Endodermal cell (in vitro differentiated cells): ENCODE measurements at regions not wholly inside any gene's neighbourhood (a gene's known extent, or its start where the extent isn't known, plus 50 kb on each side); places are given as distances from the start of the nearest gene placed in this dataset.

Source experiments
- DNase-seq: peaks from one replicate; pipeline ENCODE4 v3.0.0-alpha.2; 2017
- H3K27ac ChIP-seq: 2 replicates; pipeline ENCODE4 v1.5.1; 2013; ENCODE audit warnings: mild to moderate bottlenecking, low read depth, low read length, moderate library complexity
- H3K27me3 ChIP-seq: 2 replicates; pipeline ENCODE4 v1.6.1; 2013; ENCODE audit warnings: mild to moderate bottlenecking, low read length, moderate library complexity; ENCODE audit not compliant: insufficient read depth, control insufficient read depth, poor library complexity, severe bottlenecking
- H3K36me3 ChIP-seq: 2 replicates; pipeline ENCODE4 v1.7.0; 2013; ENCODE audit warnings: mild to moderate bottlenecking, low read length, moderate library complexity; ENCODE audit not compliant: control insufficient read depth, insufficient read depth
- H3K4me1 ChIP-seq: one replicate; pipeline ENCODE4 v1.7.0; 2013; ENCODE audit warnings: low read length; ENCODE audit not compliant: control insufficient read depth, insufficient read depth
- H3K4me3 ChIP-seq: 2 replicates; pipeline ENCODE4 v1.5.1; 2013; ENCODE audit warnings: mild to moderate bottlenecking, low read length, moderate library complexity
- H3K9ac ChIP-seq: 2 replicates; pipeline ENCODE4 v1.6.1; 2013; ENCODE audit warnings: mild to moderate bottlenecking, low read length, moderate library complexity; ENCODE audit not compliant: poor library complexity, severe bottlenecking; ENCODE audit errors: extremely low read depth
- H3K9me3 ChIP-seq: 2 replicates; pipeline ENCODE4 v1.6.1; 2013; ENCODE audit warnings: mild to moderate bottlenecking, low read length, moderate library complexity; ENCODE audit not compliant: control insufficient read depth
- H3K27ac Mint-ChIP-seq: 2 replicates; pipeline ENCODE4 v1.8.0; 2020; ENCODE audit warnings: mixed read lengths
- H3K27me3 Mint-ChIP-seq: 2 replicates; pipeline ENCODE4 v1.8.0; 2021; ENCODE audit warnings: mild to moderate bottlenecking, mixed read lengths; ENCODE audit not compliant: insufficient read depth
- H3K36me3 Mint-ChIP-seq: 2 replicates; pipeline ENCODE4 v1.8.0; 2020; ENCODE audit warnings: low read depth, mixed read lengths
- H3K4me1 Mint-ChIP-seq: 2 replicates; pipeline ENCODE4 v1.8.0; 2020; ENCODE audit warnings: mixed read lengths
- H3K4me3 Mint-ChIP-seq: 2 replicates; pipeline ENCODE4 v1.8.0; 2020; ENCODE audit warnings: mild to moderate bottlenecking, moderate library complexity, mixed read lengths
- H3K9me3 Mint-ChIP-seq: 2 replicates; pipeline ENCODE4 v1.8.0; 2020; ENCODE audit warnings: mild to moderate bottlenecking, mixed read lengths
- WGBS, 2 experiments: methylation state at CpG; one replicate each; pipeline versions ENCODE4 v1.1.5 to v1.1.7; 2013; ENCODE audit warnings: missing lambda C conversion rate in 2 of 2, mixed read lengths in 1 of 2; ENCODE audit not compliant: insufficient coverage in 1 of 2, insufficient read length in 1 of 2; 5-methylcytosine and 5-hydroxymethylcytosine counted together
- TF ChIP-seq, protein P1 (sequence below): fragments of 200-600 bp; sonication (generic); conservative IDR thresholded peaks from 2 replicates; pipeline ENCODE4 v1.5.0; 2021; ENCODE audit warnings: antibody characterized with exemption, mild to moderate bottlenecking

DNA sequence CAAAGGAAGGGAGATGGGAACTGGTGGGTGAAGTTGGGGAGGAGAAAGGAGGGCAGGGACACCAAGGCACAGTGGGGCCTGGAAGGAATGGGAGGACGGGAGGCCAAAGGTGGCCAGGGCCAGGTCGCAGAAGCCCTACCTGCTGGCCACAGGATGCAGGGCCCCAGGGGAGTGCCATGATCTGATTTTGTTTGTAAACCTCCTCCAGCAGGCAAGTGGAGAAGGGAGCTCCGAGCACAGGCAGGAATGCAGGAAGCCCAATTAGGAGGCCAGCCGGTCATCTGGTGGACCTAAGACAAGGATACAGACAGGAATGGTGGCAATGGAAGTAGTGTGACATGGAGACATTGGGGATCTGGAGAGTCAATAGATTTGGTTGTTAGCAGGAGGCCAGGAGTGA lies 107.0 kb upstream of the ZMIZ1 start:
- H3K9me3 ChIP-seq: no peaks in the 10 kb centered on the region
- no peaks in the 10 kb centered on the region for H3K27me3 Mint-ChIP-seq
- no peaks in the 10 kb centered on the region for H3K36me3 Mint-ChIP-seq
- H3K4me3 ChIP-seq: no peak overlapping the region
- no peak overlapping the region for H3K27ac ChIP-seq
- H3K4me1 Mint-ChIP-seq: peaks cover 38% of the 10 kb centered on the region
- no peaks in the 10 kb centered on the region for H3K27me3 ChIP-seq
- H3K4me3 Mint-ChIP-seq: no peak overlapping the region
- no peaks in the 10 kb centered on the region for H3K9me3 Mint-ChIP-seq
- H3K4me1 ChIP-seq: peaks cover 14% of the 10 kb centered on the region
- peak overlapping the region; percentile 5 for H3K27ac Mint-ChIP-seq
- no peaks in the 10 kb centered on the region for H3K36me3 ChIP-seq
- TF ChIP-seq, protein P1, sequence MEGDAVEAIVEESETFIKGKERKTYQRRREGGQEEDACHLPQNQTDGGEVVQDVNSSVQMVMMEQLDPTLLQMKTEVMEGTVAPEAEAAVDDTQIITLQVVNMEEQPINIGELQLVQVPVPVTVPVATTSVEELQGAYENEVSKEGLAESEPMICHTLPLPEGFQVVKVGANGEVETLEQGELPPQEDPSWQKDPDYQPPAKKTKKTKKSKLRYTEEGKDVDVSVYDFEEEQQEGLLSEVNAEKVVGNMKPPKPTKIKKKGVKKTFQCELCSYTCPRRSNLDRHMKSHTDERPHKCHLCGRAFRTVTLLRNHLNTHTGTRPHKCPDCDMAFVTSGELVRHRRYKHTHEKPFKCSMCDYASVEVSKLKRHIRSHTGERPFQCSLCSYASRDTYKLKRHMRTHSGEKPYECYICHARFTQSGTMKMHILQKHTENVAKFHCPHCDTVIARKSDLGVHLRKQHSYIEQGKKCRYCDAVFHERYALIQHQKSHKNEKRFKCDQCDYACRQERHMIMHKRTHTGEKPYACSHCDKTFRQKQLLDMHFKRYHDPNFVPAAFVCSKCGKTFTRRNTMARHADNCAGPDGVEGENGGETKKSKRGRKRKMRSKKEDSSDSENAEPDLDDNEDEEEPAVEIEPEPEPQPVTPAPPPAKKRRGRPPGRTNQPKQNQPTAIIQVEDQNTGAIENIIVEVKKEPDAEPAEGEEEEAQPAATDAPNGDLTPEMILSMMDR: no peak
- DNase-seq: no peak
- 81 to 86% methylated on average over 3 to 4 of the region's 4 CpGs for WGBS, 2 experiments
- H3K9ac ChIP-seq: no peak overlapping the region

DNA sequence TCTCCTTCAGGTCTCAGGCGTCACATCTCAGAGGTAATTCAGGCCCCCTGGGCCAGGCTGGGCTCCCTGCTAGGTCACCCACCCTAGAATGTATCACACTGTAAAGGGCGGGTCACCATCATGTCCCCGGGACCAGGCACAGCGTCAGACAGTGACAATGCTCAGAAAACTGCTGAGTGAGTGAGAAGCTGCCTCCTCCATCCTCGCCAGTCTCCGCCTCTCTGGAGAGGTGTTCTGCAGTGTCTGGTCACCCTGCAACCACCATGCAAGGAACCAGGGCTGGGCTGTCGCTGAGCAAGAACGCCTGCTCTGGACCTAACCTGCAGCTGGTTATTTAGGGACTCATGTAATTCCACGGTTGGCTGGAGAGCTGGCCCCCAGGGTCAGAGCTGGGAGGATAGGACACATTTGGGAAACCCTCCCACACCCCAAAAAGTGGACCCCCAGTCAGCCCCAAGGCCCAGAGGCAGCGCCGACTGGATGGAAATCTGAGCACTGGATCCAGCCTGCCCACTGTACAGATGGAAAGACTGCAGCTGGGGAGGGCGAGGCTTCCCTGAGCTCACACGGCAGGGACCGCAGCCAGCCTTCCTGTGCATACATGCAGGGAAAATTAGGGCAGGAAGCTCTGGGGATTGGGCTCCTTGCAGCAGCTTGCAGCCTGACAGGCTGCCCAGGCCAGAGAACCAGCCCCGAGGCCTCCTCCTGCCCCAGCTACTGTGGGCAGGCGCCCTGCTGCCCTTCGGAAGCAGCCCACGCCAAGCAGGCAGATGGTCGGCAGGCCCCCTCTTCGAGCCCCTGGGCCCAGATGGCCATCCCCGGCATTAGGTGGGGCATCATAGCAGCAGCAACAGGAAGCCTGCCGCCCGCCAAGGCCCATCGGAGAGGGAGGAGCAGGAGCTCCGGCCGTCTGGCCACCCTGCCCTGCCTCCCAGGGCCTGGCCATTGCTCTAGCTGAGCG lies 105.4 kb upstream of the ZMIZ1 start:
- Mint-ChIP-seq H3K36me3 (no peaks in the 10 kb centered on the region), H3K27me3 (no peaks in the 10 kb centered on the region), H3K9me3 (no peaks in the 10 kb centered on the region), H3K4me3 (no peak overlapping the region), H3K27ac (no peak overlapping the region), H3K4me1 (peaks cover 38% of the 10 kb centered on the region)
- H3K9ac ChIP-seq: no peak overlapping the region
- peaks cover 14% of the 10 kb centered on the region for H3K4me1 ChIP-seq
- DNase-seq: peak; percentile 67
- no peak overlapping the region for H3K4me3 ChIP-seq
- peak overlapping the region; percentile 10 for H3K27ac ChIP-seq
- no peaks in the 10 kb centered on the region for H3K9me3 ChIP-seq
- H3K27me3 ChIP-seq: no peaks in the 10 kb centered on the region
- TF ChIP-seq, protein P1: no peak
- no peaks in the 10 kb centered on the region for H3K36me3 ChIP-seq
- WGBS, 2 experiments: 88 to 95% methylated on average over 8 to 27 of the region's 27 CpGs

DNA sequence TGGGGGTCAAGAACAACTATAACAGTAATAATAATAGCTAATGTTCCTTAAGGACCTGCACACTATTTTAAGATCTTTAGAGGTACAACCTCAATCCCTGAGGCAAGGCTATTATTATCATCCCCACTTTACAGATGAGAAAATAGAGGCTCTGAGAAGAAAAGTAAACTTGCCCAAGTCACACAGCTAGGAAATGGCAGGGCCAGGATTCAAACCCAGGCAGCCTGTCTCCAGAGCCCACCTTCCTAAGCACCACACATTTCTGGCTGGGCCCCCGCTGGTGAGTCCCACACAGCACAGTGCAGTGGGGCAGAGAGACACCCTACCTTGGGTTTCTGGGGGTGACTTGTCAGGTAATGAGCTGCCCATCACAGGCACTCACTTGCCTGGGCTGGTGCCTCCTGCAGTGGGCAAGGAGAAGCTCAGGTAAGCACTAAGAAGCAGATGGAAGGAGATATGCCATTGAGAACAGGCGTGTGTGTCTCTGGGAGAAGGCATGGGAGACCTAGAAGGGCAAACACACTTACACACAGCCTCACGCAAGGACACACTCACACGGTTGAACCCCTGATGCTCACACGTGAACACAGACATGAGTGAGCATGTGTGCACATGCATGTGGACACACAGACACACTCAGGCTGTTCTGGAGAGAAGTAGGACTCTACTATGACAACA lies 104.4 kb upstream of the ZMIZ1 start:
- peaks cover 38% of the 10 kb centered on the region for H3K4me1 Mint-ChIP-seq
- peak overlapping the region; percentile 96 for H3K27ac Mint-ChIP-seq

More for the DNA sequence above, 104.4 kb upstream of the ZMIZ1 start:
- no peak overlapping the region for H3K9ac ChIP-seq
- H3K9me3 ChIP-seq: no peaks in the 10 kb centered on the region
- H3K27me3 ChIP-seq: no peaks in the 10 kb centered on the region
- H3K4me1 ChIP-seq: peaks cover 14% of the 10 kb centered on the region
- H3K4me3 ChIP-seq: no peak overlapping the region
- H3K36me3 Mint-ChIP-seq: no peaks in the 10 kb centered on the region
- no peak for DNase-seq
- no peak overlapping the region for H3K4me3 Mint-ChIP-seq
- no peaks in the 10 kb centered on the region for H3K27me3 Mint-ChIP-seq
- 82 to 85% methylated on average over 4 to 5 of the region's 5 CpGs for WGBS, 2 experiments
- no peaks in the 10 kb centered on the region for H3K9me3 Mint-ChIP-seq
- H3K36me3 ChIP-seq: no peaks in the 10 kb centered on the region
- TF ChIP-seq, protein P1: peak; percentile 18
- peak overlapping the region; percentile 81 for H3K27ac ChIP-seq
